ENCODE measurements at regions not wholly inside any gene's neighbourhood (a gene's known extent, or its start where the extent isn't known, plus 50 kb on each side); places are given as distances from the start of the nearest gene placed in this dataset.
"Not testable (repeated sequence)": the region's sequence is repeated elsewhere in the genome, so short reads cannot be mapped to it uniquely, and the experiment has no call there.

DNA sequence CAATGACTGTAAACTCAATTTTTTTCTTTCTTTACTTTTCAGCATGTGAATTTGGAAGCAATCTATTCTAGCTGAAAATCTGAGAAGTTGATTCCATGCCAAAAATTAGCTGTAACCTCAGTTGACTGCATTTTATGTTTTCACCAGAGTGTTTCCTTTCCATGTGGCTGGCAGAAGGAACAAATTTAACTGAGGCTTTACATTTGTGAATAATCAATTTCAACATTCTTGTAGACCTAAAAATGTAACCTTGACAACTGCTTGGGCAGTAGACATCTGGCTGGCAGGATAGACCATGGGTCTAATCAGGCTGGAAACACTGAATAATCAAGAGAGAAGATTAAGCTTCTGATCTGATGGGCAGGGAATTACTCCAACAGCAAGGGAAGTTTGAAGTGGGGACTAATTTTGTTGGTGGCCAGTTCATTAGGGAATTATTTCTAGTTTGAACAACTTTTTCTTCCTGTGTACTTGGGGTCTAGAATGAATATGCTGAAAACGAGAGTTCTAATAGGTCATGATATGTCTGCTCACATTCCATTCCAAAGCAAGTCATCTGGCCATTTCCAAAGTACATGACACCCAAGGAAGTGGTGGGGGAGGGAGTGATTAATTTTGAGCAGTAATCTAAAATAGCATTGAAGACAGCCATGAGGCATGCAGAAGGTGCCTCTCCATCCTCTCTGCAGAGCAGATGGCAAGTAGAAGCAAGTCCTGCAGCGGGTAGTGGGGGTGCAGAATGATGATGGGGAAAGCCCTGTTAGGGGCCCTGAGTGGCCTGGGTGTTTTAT is 68.2 kb downstream of the ATP23 start:
- DNase-seq (ENCODE audit: low read depth, low spot score): no peak
- CTCF ChIA-PET: no interaction called here
- Histone ChIP-seq H3K4me3 (ENCODE audit: low read depth, low read length) (no peak overlapping the region), H3K27ac (ENCODE audit: low read depth, low read length) (no peak overlapping the region), H3K9me3 (ENCODE audit: control insufficient read depth, insufficient read depth, low read length) (no peaks in the 10 kb centered on the region), H3K27me3 (ENCODE audit: control insufficient read depth, insufficient read depth, low read length) (no peaks in the 10 kb centered on the region)
- POLR2A ChIA-PET: no interaction called here
- TF ChIP-seq, protein P1, sequence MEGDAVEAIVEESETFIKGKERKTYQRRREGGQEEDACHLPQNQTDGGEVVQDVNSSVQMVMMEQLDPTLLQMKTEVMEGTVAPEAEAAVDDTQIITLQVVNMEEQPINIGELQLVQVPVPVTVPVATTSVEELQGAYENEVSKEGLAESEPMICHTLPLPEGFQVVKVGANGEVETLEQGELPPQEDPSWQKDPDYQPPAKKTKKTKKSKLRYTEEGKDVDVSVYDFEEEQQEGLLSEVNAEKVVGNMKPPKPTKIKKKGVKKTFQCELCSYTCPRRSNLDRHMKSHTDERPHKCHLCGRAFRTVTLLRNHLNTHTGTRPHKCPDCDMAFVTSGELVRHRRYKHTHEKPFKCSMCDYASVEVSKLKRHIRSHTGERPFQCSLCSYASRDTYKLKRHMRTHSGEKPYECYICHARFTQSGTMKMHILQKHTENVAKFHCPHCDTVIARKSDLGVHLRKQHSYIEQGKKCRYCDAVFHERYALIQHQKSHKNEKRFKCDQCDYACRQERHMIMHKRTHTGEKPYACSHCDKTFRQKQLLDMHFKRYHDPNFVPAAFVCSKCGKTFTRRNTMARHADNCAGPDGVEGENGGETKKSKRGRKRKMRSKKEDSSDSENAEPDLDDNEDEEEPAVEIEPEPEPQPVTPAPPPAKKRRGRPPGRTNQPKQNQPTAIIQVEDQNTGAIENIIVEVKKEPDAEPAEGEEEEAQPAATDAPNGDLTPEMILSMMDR (IDR thresholded peaks at IDR 0.05; ENCODE audit: low read depth, low read length): no peak

DNA sequence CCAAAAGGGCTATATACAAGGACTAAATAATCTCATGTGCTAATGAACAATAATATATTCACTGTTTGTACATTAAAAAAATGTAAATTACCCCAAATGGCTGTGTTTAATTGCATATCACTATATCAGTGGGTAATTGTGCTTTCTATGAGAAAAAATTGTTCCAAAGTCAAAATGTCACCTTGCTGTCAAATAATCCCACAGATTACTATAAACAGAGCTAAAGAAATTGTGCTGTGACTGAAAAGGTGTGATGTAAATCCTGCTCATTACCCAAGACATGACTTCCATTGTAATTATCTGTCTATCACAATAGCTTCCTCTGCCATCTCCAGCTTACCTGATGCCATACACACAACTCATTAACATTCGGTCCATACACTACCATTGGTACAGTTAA is 70.3 kb downstream of the ATP23 start:
- no peak overlapping the region for H3K4me3 ChIP-seq (ENCODE audit: low read depth, low read length)
- TF ChIP-seq, protein P1 (IDR thresholded peaks at IDR 0.05; ENCODE audit: low read depth, low read length): no peak
- no peak for DNase-seq (ENCODE audit: low read depth, low spot score)
- H3K9me3 ChIP-seq (ENCODE audit: control insufficient read depth, insufficient read depth, low read length): no peaks in the 10 kb centered on the region
- ChIA-PET POLR2A (no interaction called here), CTCF (interaction anchor here (0.5 kb wide), 1 partner anchor 326 kb away, joined by 4 read pairs; no protein-coding TSS in a partner anchor)
- H3K27ac ChIP-seq (ENCODE audit: low read depth, low read length): no peak overlapping the region
- no peaks in the 10 kb centered on the region for H3K27me3 ChIP-seq (ENCODE audit: control insufficient read depth, insufficient read depth, low read length)

GRCh38 chr12:58022379-58023020 is 81.1 kb downstream of the ATP23 start:
- CTCF ChIA-PET; DNase-seq (ENCODE audit: low read depth, low spot score); H3K4me3 ChIP-seq (ENCODE audit: low read depth, low read length); H3K9me3 ChIP-seq (ENCODE audit: control insufficient read depth, insufficient read depth, low read length); H3K27ac ChIP-seq (ENCODE audit: low read depth, low read length); H3K27me3 ChIP-seq (ENCODE audit: control insufficient read depth, insufficient read depth, low read length); POLR2A ChIA-PET: not testable (repeated sequence)

DNA sequence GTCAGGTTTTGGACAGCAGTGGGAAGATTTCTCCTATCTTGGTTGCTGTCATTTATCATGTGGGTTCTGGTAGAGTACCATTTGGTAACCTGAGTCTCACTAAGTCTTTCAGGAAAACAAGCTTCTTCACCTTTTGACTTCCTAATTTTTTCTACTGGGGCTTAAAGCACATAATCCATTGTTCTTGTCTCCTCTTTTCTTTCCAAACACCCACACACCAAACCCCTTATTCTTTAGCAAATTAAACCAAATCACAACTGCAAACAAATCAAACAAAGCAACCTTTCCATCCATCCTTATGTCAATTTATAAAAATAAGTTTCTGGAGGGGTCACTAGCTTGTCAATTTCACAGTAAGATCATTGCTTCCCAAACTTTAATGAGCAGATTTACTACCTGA is 84.1 kb downstream of the ATP23 start:
- TF ChIP-seq, protein P1 (IDR thresholded peaks at IDR 0.05; ENCODE audit: low read depth, low read length): no peak
- H3K27ac ChIP-seq (ENCODE audit: low read depth, low read length): no peak overlapping the region
- no peaks in the 10 kb centered on the region for H3K9me3 ChIP-seq (ENCODE audit: control insufficient read depth, insufficient read depth, low read length)
- no peaks in the 10 kb centered on the region for H3K27me3 ChIP-seq (ENCODE audit: control insufficient read depth, insufficient read depth, low read length)
- no peak overlapping the region for H3K4me3 ChIP-seq (ENCODE audit: low read depth, low read length)
- CTCF ChIA-PET: no interaction called here
- POLR2A ChIA-PET: no interaction called here
- DNase-seq (ENCODE audit: low read depth, low spot score): no peak

- TF ChIP-seq, protein P1 (IDR thresholded peaks at IDR 0.05; ENCODE audit: low read depth, low read length): no peak
- Histone ChIP-seq H3K27me3 (ENCODE audit: control insufficient read depth, insufficient read depth, low read length) (no peaks in the 10 kb centered on the region), H3K27ac (ENCODE audit: low read depth, low read length) (no peak overlapping the region), H3K4me3 (ENCODE audit: low read depth, low read length) (no peak overlapping the region), H3K9me3 (ENCODE audit: control insufficient read depth, insufficient read depth, low read length) (no peaks in the 10 kb centered on the region)
- no peak for DNase-seq (ENCODE audit: low read depth, low spot score)
- POLR2A ChIA-PET: no interaction called here
- CTCF ChIA-PET: no interaction called here
Observed at GRCh38 chr12:58026426-58026825, 85.1 kb downstream of the ATP23 start.
